ENCODE measurements at regions not wholly inside any gene's neighbourhood (a gene's known extent, or its start where the extent isn't known, plus 50 kb on each side); places are given as distances from the start of the nearest gene placed in this dataset.

GRCh38 chr14:71301611-71302010, 394.4 kb downstream of the PCNX1 start:
- Histone ChIP-seq H3K4me3 (no peak overlapping the region), H3K27ac (no peak overlapping the region)
- DNase-seq (ENCODE audit: low spot score): no peak
- TF ChIP-seq, protein P1, sequence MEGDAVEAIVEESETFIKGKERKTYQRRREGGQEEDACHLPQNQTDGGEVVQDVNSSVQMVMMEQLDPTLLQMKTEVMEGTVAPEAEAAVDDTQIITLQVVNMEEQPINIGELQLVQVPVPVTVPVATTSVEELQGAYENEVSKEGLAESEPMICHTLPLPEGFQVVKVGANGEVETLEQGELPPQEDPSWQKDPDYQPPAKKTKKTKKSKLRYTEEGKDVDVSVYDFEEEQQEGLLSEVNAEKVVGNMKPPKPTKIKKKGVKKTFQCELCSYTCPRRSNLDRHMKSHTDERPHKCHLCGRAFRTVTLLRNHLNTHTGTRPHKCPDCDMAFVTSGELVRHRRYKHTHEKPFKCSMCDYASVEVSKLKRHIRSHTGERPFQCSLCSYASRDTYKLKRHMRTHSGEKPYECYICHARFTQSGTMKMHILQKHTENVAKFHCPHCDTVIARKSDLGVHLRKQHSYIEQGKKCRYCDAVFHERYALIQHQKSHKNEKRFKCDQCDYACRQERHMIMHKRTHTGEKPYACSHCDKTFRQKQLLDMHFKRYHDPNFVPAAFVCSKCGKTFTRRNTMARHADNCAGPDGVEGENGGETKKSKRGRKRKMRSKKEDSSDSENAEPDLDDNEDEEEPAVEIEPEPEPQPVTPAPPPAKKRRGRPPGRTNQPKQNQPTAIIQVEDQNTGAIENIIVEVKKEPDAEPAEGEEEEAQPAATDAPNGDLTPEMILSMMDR (IDR thresholded peaks at IDR 0.05): no peak

DNA sequence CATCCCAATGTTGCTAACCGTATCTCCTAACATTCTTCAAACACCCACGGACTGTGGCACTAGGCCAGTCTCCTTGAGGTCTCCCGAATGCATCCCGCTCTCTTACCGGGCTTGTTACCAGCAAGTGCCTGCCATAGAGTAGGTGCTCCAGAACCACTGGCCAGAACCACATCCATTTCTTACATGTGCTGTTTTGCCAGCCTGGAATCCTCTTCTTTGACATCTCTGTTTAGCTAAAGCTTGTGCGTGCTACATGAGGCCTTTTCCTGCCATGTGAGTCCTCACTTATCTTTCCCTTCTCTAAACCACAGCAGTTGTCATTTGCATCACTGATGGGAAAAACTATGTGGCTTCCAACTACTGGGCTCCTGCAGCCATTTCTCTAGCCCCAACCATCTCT, 397.4 kb downstream of the PCNX1 start:
- DNase-seq (ENCODE audit: low spot score): no peak
- TF ChIP-seq, protein P1 (IDR thresholded peaks at IDR 0.05): no peak
- H3K4me3 ChIP-seq: no peak overlapping the region
- H3K27ac ChIP-seq: no peak overlapping the region

- TF ChIP-seq, protein P1 (IDR thresholded peaks at IDR 0.05): no peak
- H3K4me3 ChIP-seq: no peak overlapping the region
These were observed 401.4 kb downstream of the PCNX1 start for GRCh38 chr14:71308671-71309070.

DNA sequence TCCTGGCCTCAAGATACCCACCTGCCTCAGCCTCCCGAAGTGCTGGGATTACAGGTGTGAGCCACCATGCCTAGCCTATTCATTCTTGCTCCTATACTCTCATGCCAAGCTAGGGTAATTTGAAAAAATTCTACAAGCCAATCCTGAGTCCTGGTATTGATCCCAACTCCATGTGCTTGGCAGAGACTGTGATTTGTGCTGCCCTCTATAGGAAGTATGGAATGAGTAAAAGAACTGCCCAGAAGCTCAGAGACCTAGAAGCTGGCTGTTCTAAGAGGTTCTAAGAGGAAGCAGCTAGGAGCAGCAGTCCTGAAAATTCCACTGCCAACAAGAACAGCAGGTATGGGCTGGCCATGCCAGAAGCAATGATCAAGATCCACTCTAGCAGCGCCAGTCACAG, 402.5 kb downstream of the PCNX1 start:
- TF ChIP-seq, protein P1 (IDR thresholded peaks at IDR 0.05): no peak
- Histone ChIP-seq H3K4me3 (no peak overlapping the region), H3K27ac (no peak overlapping the region)
- no peak for DNase-seq (ENCODE audit: low spot score)

More at GRCh38 chr14:71308671-71309070, 401.4 kb downstream of the PCNX1 start:
- H3K27ac ChIP-seq: no peak overlapping the region
- DNase-seq (ENCODE audit: low spot score): no peak

DNA sequence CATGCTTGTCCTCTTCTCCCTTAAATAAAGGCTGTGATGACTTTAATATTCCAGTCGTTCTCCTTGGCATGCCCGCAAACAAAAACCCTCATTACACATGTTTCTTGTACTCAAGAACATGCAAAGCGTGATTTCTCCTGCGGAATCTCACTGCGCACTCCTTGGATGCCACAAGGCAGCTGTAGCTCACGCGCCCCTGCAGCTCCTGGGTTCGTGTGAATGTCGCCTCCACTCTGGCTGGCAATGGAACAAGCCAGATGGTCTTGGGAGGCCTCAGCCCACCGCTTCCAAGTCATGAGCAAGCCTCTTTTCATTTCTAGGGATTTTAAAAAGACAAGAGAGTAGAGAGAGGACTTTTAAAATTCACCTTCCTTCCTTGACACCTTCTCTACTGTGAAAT, 403.8 kb downstream of the PCNX1 start:
- TF ChIP-seq, protein P1 (IDR thresholded peaks at IDR 0.05): no peak
- H3K4me3 ChIP-seq: no peak overlapping the region
- H3K27ac ChIP-seq: no peak overlapping the region
- DNase-seq (ENCODE audit: low spot score): no peak

- DNase-seq (ENCODE audit: low spot score): no peak
- no peak overlapping the region for H3K27ac ChIP-seq
- H3K4me3 ChIP-seq: no peak overlapping the region
- TF ChIP-seq, protein P1 (IDR thresholded peaks at IDR 0.05): no peak
These were observed 407.5 kb downstream of the PCNX1 start for GRCh38 chr14:71314717-71315116.

DNA sequence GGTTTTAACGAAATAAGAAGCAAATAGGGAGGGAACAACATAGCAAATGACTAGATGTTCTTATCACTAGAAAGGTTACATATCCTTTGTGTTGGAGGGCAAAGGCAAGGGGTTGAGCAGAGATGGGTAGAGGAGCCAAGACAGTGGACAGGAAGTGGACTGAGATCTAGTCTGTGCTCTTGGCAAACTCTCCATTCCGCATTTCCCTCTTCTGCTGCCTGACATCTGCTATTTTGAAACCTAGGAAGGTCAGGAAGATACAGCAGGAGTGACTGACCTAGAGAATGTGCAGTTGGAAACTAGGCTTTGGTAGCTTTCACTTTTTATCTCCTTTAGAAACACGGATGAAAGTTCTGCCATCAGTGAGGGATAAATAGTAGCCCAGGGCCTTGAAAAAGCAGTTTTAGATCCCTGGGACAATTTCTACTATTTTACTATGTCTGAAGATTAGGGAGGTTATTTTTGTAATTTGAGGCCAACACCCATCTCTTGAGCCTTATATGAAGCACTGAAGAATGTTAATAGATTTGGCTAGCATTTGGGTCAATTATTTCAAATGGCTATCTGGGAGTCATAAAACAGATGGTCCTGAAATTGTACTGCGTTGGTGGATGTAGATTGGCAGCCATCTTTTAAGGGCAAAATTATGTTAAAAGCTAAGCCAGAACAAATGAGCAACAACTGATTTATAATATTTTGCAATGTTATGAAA, 410.3 kb downstream of the PCNX1 start:
- TF ChIP-seq, protein P1 (IDR thresholded peaks at IDR 0.05): no peak
- H3K27ac ChIP-seq: peak overlapping the region in 1 of 2 donors; percentile 60
- DNase-seq (ENCODE audit: low spot score): no peak
- H3K4me3 ChIP-seq: no peak overlapping the region
